DMS79 (cell line): ENCODE measurements at regions not wholly inside any gene's neighbourhood (a gene's known extent, or its start where the extent isn't known, plus 50 kb on each side); places are given as distances from the start of the nearest gene placed in this dataset.
"Not testable (repeated sequence)": the region's sequence is repeated elsewhere in the genome, so short reads cannot be mapped to it uniquely, and the experiment has no call there.

Source experiments
- DNase-seq: peaks from one replicate; lab custom pipeline; 2025; lab: John Stamatoyannopoulos, UW

DNA sequence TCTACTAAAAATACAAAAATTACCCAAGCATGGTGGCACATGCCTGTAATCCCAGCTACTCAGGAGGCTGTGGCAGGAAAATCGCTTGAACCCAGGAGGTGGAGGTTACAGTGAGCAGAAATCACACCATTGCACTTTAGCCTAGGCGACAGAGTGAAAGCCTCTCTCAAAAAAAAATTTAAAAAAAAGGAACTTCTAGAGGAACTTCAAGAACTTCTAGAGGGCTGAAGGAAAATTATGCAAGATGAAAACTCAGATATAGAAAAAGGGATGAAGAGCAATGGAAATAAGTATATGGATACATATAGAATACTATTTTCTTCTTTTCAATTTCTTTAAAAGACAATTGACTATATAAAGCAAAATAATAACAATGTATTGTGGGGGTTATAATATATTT is 51.2 kb upstream of the PRR5 start:
- no peak for DNase-seq

GRCh38 chr22:44648821-44649565 is 53.0 kb upstream of the PRR5 start:
- no peak for DNase-seq

- DNase-seq = no peak
These were observed 53.8 kb upstream of the PRR5 start for GRCh38 chr22:44648085-44648820.

DNA sequence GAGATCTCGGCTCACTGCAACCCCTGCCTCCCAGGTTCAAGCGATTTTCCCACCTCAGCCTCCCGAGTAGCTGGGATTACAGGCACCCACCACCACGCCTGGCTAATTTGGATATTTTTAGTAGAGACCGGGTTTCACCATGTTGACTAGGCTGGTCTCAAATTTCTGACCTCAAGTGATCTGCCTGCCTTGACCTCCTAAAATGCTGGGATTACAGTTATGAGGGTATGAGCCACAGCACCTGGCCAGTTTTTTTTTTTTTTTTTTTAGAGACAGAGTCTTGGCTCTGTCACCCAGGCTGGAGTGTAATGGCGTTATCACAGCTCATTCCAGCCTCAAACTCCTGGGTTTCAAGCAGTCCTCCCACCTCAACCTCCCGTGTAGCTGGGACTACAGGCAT is 54.9 kb upstream of the PRR5 start:
- DNase-seq = no peak

GRCh38 chr22:44646668-44647067 is 55.3 kb upstream of the PRR5 start:
- DNase-seq = no peak

GRCh38 chr22:44646141-44646540 is 55.9 kb upstream of the PRR5 start:
- DNase-seq = no peak

- DNase-seq = no peak
These were observed 56.5 kb upstream of the PRR5 start for GRCh38 chr22:44645531-44645930.

DNA sequence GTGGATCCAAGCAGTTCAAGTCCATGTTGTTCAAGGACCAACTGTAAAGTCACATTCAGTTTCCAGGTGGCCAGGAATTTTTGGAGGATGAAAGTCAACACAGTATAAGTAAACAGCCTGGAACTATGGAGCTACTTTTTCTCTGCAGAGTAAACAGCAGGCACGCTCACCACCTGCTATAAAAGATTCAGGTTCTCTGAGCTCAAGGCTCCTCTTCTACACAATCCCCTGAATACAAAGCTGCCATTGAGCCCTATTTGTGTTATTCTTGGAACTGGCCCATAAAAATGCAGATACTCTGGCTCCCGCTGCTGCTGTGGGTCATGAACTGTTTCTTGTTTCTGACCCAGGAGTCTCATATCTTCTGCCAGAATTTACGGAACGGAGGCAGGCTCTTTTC is 56.9 kb upstream of the PRR5 start:
- DNase-seq = no peak

DNA sequence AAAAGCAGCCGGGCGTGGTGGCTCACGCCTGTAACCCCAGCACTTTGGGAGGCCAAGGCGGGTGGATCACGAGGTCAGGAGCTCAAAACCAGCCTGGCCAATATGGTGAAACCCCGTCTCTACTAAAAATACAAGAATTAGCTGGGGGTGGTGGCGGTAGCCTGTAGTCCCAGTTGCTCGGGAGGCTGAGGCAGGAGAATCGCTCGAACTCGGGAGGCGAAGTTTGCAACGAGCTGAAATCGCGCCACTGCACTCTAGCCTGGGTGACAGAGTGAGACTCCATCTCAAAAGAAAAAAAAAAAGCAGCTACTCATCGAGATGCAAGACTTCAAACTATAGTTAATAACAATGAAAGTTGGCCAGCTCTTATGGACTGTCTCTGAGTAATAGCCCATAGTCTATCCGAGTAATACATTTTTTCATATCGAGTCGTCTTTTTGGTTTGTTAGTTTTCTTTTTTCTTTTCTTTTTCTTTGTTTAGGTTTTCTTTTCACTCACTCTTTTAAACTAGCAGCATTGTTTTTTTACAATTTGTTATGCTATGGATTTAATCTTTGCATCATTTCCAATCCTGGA is 58.4 kb upstream of the PRR5 start:
- DNase-seq = not testable (repeated sequence)

DNA sequence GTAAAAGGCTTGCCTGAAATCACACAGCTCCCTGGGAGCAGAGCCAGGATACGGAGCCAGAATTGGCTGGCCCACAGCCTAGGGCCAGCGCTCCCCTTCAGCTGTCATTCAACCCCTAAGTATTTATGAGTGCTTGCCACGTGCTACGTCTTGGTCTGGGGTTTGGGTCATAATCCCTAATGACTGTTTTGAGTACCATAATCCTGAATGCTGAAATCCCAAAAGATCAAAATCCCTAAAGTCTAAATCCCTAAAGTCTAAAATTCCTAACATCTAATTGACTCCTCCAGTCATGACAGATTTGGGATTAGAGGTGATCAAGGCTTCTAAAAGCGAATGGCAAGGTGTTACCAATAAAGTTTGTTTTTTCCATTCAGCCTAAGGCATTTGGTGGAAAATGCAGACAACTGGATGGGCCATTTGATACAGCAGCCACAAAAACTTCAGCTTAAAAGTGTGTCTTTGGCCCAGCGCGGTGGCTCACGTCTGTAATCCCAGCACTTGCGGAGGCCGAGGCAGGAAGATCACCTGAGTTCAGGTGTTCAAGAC is 59.8 kb upstream of the PRR5 start:
- DNase-seq = no peak

- DNase-seq = no peak
These were observed 61.3 kb upstream of the PRR5 start for GRCh38 chr22:44640618-44641155.

DNA sequence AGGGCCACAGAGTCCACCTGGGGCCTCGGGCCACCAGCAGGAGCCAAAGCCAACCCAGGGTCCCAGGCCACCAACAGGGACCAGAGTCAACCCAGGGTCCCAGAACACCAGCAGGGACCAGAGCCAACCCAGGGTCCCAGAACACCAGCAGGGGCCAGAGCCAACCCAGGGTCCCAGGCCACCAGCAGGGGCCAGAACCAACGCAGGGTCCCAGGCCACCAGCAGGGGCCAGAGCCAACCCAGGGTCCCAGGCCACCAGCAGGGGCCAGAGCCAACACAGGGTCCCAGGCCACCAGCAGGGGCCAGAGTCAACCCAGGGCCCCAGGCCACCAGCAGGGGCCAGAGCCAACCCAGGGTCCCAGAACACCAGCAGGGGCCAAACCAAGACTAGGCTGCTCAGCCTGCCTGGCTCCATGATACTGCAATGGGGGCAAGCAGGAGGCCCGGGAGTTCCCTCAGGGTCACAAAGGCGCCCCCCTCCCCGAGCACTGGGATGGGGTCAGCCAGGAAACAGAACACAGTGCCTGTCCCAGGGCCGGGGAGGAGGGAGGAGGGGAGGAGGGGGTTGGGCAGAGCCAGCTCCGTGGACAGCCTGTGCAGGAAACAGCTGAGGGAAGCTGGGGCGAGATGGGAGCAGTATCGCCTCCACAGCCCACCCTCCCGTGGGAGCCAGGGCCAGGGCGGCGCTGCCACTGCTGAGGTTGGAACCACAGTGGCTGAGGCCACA is 62.0 kb upstream of the PRR5 start:
- DNase-seq = no peak

DNA sequence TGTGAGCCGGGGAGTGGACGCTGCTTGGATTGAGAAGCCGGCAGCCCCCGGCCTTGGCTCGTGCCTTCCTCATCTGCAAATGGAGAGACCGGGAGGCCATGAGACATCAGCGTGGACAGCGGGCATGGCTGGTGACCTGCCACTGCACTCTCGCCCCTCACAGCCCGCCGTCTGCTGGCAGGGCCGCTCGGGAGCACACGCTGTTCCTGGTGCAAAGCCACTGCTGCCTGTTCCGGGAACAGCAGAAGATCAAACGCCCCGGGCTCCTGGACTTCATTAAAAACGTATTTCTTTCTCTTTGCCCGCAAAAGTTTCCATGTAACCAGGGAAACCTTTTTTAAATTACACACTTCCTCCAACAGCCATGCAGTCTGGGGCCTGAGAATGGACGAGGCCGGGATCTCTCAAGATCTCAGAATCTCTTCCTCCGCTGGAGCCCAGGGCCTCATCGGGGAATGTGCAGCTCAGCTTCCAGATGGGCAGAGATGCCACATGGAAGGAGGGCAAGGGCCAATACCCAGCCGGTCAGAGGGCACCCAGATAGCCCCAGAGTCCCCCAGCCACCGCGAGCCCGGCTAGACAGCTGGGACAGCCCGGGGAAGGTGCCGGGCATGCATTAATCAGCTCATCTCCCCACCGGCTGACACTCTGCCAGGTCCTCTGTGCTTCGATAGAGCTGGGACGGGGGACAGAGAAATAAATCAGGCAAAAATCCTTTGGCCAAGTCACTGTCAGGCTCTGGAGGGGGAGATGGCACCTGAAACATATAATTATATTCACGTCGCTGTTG is 62.8 kb upstream of the PRR5 start:
- DNase-seq = no peak

- DNase-seq = not testable (repeated sequence)
These were observed 65.3 kb upstream of the PRR5 start for GRCh38 chr22:44636502-44637206.

GRCh38 chr22:44635567-44635966 is 66.4 kb upstream of the PRR5 start:
- DNase-seq = not testable (repeated sequence)

DNA sequence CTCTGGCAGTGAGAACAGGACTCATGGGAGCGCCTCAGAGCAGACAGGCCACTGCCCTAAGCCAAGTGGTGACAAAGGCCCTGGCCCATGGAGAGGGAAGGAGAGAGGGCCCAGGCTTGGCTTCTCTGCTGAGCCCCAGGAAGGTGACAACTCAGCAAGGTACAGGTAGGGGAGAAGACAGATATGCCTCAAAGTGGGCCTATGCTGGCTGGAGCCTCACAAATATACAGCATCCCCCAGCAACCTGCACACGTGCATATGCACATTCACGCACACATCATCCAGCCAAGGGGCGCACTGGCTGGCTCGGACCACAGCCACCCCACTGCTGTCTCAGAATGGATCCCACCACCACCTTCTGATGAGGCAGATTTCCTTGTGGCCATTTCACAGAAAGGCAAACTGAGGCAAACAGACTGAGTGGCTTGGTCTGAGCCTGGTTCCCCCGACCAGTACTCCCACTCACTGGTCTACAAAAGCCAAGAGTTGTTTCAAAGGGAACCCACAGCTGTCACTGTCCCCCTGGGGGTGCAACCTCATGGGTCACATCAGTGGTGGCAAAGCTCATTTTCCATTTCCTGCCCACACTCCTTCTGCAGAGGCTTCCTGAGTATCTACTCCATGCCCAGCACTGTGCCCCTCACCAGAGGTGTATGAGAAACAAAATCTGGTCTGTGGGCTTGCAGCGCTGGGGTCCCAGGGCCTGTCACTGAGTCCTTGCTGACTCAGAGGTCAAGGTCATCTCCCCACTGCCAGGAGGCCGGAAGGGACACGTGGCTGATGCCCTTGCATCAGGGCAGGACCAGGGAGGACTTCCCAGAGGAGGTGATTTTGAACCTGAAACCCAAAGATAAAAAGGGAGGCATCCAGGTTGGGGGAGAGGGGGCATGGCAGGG is 67.3 kb upstream of the PRR5 start:
- no peak for DNase-seq

GRCh38 chr22:44633647-44634046 is 68.4 kb upstream of the PRR5 start:
- no peak for DNase-seq

- DNase-seq = no peak
These were observed 69.2 kb upstream of the PRR5 start for GRCh38 chr22:44632541-44633396.

GRCh38 chr22:44630826-44631225 is 71.2 kb upstream of the PRR5 start:
- no peak for DNase-seq
